HG03439 (cell line): ENCODE measurements at regions not wholly inside any gene's neighbourhood (a gene's known extent, or its start where the extent isn't known, plus 50 kb on each side); places are given as distances from the start of the nearest gene placed in this dataset.
A peak's percentile ranks its signal among the peaks of the same experiment; 100 is the strongest.

Experiments
- ATAC-seq: cut with Tn5 transposase; IDR thresholded peaks from one replicate; pipeline ENCODE4 v1.9.1; 2021; ENCODE audit warnings: mild to moderate bottlenecking, moderate library complexity; ENCODE audit not compliant: unreplicated experiment

- ATAC-seq: no peak
Observed at GRCh38 chr2:181332044-181332605, 125.1 kb upstream of the ITGA4 start.

- ATAC-seq: peak; percentile 73
Observed at GRCh38 chr2:181334158-181334826, 122.9 kb upstream of the ITGA4 start.

GRCh38 chr2:181340891-181341290 lies 116.3 kb upstream of the ITGA4 start:
- no peak for ATAC-seq

GRCh38 chr2:181341855-181342600 lies 115.2 kb upstream of the ITGA4 start:
- ATAC-seq: no peak

GRCh38 chr2:181348107-181348837 lies 108.9 kb upstream of the ITGA4 start:
- ATAC-seq: peak; percentile 78

- no peak for ATAC-seq
Observed at GRCh38 chr2:181352158-181352557, 105.0 kb upstream of the ITGA4 start.

GRCh38 chr2:181354626-181355025 lies 102.6 kb upstream of the ITGA4 start:
- no peak for ATAC-seq

GRCh38 chr2:181356526-181357130 lies 100.6 kb upstream of the ITGA4 start:
- no peak for ATAC-seq

GRCh38 chr2:181357979-181358378 lies 99.2 kb upstream of the ITGA4 start:
- no peak for ATAC-seq

- no peak for ATAC-seq
Observed at GRCh38 chr2:181362561-181362960, 94.6 kb upstream of the ITGA4 start.

- ATAC-seq: no peak
Observed at GRCh38 chr2:181363164-181363563, 94.0 kb upstream of the ITGA4 start.

- no peak for ATAC-seq
Observed at GRCh38 chr2:181364492-181365170, 92.6 kb upstream of the ITGA4 start.

- no peak for ATAC-seq
Observed at GRCh38 chr2:181366675-181367175, 90.5 kb upstream of the ITGA4 start.

- ATAC-seq: no peak
Observed at GRCh38 chr2:181367411-181367810, 89.8 kb upstream of the ITGA4 start.

- ATAC-seq: no peak
Observed at GRCh38 chr2:181367906-181368435, 89.2 kb upstream of the ITGA4 start.

GRCh38 chr2:181370126-181370525 lies 87.1 kb upstream of the ITGA4 start:
- no peak for ATAC-seq

GRCh38 chr2:181371195-181371594 lies 86.0 kb upstream of the ITGA4 start:
- ATAC-seq: no peak

GRCh38 chr2:181371782-181372645 lies 85.2 kb upstream of the ITGA4 start:
- no peak for ATAC-seq

GRCh38 chr2:181372646-181373040 lies 84.5 kb upstream of the ITGA4 start:
- ATAC-seq: no peak
